ENCODE measurements at regions not wholly inside any gene's neighbourhood (a gene's known extent, or its start where the extent isn't known, plus 50 kb on each side); places are given as distances from the start of the nearest gene placed in this dataset.
"Not testable (repeated sequence)": the region's sequence is repeated elsewhere in the genome, so short reads cannot be mapped to it uniquely, and the experiment has no call there.

DNA sequence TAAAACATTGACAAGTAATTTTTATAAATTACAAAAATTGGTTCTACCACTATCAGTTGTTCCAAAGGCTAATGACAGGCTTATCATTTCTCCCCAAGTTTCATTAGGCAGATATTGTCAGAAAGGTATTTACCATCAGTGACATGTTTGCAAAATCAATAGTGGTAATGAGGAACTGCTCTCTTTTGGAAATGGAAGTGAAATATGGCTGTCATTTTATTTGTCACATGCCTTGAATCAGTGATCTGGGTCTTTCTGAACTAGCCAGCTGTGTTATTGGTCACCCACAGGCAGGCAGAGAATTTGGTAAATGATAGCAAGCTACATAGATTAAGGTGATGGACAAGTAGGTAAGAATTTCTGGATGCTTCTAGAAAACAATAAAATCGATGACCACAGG, 268.0 kb upstream of the ARHGEF26 start:
- no peak for DNase-seq

- no peak for DNase-seq
Measured at GRCh38 chr3:153855772-153856171, 265.4 kb upstream of the ARHGEF26 start.

DNA sequence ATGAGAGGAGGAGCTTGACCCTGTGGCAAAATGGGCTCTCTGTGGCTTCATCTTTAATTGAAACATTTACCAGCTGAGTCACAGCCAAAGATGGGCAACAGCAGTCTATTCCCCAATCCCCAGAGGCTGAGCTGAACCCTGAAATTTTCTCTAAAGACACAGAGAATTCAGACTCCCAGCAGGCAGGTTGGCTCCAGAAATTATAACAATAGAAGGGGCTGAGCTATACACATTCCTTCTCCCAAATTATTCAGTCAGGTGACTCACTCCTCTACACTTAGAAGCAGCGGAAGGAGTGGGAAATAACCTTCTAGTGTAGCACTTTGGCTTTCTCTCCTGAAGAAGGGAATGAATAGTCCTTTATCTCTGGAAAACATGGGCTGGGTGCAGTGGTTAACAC, 264.3 kb upstream of the ARHGEF26 start:
- DNase-seq: no peak

- no peak for DNase-seq
Measured at GRCh38 chr3:153864793-153865192, 256.4 kb upstream of the ARHGEF26 start.

GRCh38 chr3:153866901-153867300, 254.3 kb upstream of the ARHGEF26 start:
- no peak for DNase-seq

- DNase-seq: not testable (repeated sequence)
Measured at GRCh38 chr3:153874348-153874747, 246.8 kb upstream of the ARHGEF26 start.

GRCh38 chr3:153880493-153880892, 240.7 kb upstream of the ARHGEF26 start:
- DNase-seq: no peak

DNA sequence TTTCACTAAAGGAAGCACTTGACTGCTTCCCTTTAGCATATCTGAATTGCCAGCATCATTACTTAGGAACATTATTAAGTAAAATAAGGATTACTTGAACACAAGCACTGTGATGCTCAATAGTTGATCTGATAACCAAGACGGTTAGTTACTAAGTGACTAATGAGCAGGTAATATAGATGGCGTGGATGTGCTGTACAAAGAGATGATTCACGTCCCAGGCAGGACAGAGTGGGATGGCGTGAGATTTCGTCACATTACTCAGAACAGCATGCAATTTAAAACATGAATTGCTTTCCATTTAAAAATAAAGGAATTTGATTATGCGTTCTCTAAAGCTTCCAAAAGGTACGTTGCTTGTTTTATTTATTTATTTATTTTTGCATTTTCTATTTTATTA, 240.0 kb upstream of the ARHGEF26 start:
- DNase-seq: no peak

GRCh38 chr3:153885359-153885758, 235.8 kb upstream of the ARHGEF26 start:
- DNase-seq: no peak

- no peak for DNase-seq
Measured at GRCh38 chr3:153889905-153890334, 231.3 kb upstream of the ARHGEF26 start.

DNA sequence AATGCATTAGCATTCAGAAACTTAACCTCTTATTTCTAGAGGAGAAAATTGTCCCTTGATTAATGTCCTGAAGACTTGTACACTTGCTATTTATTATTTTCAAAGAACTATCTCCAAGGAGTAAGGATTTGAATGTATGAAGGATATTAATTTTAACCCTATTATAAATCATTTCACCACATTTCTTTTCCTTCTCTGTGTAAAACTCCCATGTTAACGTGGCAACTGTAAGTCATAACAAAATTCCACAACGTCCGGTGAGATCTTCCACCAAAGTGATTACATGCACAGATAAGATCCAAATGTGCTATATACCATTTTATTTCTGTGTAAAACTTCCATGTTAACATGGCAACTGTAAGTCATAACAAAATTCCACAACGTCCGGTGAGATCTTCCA, 229.1 kb upstream of the ARHGEF26 start:
- DNase-seq: no peak

GRCh38 chr3:153894857-153895256, 226.3 kb upstream of the ARHGEF26 start:
- DNase-seq: no peak

DNA sequence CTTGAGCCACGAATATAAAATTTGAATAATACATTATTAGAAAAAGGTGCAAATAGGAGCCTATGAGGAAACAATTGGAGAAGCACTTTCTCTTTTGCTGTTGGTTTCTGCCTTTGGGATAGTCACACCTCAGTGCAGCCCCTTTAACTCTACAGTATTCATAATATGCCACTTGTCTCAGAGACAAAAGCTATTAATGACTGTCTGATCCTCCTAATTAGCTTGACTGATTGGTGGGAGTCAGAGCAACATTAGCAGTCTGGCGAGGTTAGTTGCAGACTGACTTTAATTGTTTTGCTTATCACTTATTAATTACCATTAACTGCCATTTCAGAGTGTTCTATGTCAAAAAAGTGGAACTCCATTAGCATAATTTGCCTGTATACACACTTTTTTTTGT, 225.0 kb upstream of the ARHGEF26 start:
- DNase-seq: no peak

GRCh38 chr3:153897025-153897723, 224.0 kb upstream of the ARHGEF26 start:
- no peak for DNase-seq

DNA sequence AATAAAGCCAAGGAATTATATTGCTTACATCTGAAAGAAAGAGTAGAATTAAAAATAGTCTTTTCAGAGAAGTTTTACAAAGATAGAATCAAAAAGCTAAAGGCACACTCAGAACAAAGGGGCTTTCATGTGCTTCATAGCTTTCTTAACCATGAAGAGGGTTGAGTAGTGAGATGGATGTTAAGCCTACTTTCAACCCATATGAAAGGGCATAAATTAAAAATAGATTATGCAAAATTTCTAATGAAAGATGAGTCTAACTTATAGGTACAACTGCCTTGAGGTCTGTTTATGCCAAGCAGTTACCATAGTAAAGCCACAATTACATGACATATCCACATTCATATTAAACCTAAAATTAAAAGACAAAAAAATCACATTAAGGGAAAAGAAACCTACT, 223.3 kb upstream of the ARHGEF26 start:
- no peak for DNase-seq

DNA sequence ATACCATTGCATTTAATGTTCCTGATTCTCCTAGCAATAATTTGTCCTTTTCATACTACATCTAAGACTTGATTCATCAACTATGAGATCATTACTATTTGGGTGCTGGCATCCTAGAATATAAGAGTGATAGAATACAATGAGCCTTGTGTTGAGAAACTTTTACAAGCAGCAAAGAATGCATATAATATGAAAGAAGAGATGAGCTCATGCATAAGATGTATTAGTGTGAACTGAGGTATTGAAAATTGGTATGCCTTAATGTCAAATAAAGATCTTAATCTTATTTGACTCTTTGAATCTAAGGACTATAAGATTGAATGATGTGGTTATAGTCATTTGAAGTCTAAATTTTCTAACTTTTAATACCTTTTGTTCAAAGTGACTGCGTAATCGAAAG, 220.0 kb upstream of the ARHGEF26 start:
- no peak for DNase-seq

- no peak for DNase-seq
Measured at GRCh38 chr3:153901991-153902390, 219.2 kb upstream of the ARHGEF26 start.

DNA sequence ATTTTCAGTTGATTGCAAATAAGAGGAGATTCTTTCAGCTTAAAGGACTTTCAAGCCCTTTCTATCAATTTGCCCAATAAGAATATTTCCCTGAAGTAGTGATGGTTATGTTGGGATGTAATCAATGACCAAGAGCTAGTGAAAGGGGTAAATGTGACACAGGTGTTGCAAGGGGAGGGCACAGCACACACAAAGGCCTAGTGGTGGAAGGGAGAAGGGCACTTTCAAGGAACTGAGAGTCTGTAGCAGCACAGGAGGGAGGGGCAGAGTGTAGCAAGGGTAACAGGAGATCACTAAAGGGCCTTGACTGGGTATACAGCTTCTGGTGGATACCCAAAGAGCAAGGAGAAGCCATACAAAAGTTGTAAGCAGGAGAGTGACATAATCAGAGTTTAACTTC, 217.8 kb upstream of the ARHGEF26 start:
- DNase-seq: no peak

DNA sequence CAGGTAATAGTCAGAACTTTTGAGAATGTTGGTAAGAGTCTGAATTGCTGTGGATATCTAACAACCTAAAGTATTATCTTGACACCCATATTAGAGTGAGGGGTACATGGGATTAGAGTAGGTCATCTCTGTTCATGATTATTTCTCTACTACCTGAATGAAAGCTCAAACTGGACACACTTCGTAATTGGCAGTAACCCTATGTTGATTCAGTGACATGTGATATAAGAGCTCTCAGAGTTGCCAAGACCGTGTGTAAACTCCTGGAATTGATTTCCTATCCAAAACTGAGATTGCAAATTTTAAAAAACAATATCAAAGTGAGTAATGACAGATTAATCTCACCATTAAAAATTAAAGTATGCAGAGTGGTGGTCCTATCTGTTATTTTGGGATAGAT, 214.8 kb upstream of the ARHGEF26 start:
- no peak for DNase-seq

GRCh38 chr3:153910387-153910786, 210.8 kb upstream of the ARHGEF26 start:
- DNase-seq: no peak

DNA sequence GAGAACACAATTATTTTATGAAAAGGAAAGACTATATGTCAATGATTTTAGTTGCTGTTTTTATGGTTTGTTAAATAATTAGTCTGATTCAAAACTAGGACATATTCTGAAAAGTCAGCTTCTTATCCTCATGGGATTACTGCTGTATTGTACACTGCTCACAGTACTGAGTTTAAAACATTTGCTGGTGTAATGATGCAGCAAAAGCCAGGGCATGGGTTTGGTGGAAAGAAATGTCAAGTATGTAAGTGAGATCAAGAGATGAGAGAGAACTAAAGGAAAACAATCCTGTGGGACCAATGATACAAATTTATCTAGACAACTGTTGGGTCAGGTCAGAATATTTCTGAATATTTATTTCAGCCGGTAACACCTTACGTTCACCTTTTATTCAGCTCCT, 210.1 kb upstream of the ARHGEF26 start:
- DNase-seq: no peak

DNA sequence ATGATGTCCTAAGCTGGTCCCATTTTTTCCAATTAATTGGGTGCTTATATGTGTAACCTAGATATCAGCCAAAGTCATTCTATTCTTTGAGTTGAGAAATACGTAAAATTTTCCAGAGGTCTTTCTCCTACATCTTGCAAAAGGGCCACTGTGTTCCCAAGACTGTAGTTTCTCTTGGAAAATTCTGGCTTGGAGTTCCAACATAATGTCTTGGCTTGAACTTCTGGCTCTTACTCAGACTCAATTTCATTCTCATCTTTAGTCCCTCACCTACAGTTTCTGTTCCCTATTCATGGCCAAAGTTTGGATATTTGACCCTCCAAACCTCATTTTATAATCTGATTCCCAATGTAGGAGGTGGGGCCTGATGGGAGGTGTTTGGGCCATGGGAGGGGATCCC, 201.4 kb upstream of the ARHGEF26 start:
- DNase-seq: no peak

DNA sequence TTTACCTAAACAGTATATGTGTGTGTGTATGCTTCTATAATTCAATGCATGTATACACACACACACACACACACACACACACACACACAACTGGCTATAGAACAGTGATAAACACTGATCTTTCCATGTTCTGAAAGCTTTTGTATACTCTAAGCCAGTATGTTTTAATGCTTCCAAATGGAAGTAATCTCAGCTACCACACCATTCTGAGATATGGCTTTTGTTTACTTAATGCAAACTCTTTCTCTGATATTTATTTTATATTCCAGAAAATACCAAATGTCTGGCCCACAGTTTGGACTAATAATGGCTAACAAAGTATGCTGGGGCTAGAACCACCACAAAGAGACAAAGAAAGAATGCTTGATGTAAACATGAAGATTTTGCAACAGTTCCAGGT, 199.4 kb upstream of the ARHGEF26 start:
- no peak for DNase-seq

DNA sequence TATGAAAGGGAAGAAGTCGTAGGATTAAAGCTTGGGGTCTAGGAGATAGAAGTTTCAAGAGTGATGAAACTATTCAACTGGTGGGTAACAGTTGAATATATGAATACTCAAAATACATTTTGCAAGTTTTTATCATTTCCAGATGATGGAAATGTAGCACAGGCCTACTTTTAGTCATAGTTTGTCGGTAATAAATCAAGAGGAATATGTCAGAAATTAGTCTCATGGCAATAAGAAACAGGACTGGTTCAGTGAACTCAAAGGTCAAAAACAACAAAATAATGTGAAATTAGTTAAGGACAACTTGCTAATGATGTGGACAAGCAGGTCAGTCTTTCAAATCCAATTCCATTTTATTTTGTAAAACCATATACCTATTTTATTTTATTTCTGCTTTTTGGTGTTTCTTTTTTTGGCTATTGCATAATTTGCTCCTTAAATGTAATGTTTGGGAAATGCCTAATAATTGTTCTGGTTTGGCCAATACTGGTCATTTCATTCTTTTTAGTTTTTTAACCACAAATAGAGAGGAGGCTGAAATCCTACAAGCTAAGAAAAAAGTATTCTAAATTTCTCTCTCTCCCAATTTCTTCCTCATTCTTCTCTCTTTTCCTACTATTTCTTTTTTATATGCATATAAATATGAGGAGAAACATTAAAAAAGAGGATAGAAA, 195.2 kb upstream of the ARHGEF26 start:
- no peak for DNase-seq

DNA sequence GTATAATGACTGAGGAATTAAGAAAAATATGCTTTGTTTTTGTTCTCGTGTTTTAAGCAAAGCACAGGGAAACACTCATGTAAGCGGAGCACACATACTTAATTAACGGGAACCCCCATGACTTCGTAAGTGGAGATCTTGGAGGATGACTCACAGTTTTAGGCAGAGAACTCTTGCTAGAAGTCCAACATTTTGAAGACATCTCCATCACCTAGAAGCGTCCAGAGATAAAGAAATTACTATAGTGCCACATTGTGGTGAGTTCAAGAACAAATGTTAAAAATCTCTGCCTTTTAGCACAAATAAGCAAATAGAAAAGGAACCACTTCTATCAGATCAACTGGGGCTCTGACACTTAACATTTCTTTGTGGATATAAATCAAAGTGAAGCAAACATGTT, 194.1 kb upstream of the ARHGEF26 start:
- DNase-seq: peak; percentile 1 to 4

All from inflammatory macrophage treated with lipopolysaccharide for 1 hour (primary cell).